ENCODE measurements at regions not wholly inside any gene's neighbourhood (a gene's known extent, or its start where the extent isn't known, plus 50 kb on each side); places are given as distances from the start of the nearest gene placed in this dataset.
A peak's percentile ranks its signal among the peaks of the same experiment; 100 is the strongest.

DNA sequence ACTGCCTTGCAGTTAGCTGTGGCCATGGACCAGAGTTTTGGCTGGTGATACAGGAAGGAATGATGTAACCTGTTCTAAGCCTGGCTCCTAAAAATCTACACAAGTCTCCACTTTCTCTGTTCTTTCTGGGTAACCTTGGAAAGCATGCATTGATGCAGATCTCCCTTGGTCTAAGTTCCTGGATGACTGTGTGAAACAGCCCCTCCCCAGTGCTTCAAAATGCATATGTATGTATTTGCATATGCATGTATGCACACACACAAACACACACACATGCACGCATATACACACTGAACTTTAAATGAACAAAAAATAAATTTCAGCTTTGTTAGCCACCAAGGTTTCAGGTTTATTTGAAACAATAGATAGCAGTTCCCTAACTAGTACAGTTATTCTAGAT, 296.1 kb downstream of the OSR1 start:
- no peak overlapping the region for H3K4me3 ChIP-seq
- DNase-seq, result no peak
- H3K36me3 ChIP-seq, result no peaks in the 10 kb centered on the region
- no peaks in the 10 kb centered on the region for H3K9me3 ChIP-seq
- 88 to 92% methylated on average over 1 of the region's 1 CpG for WGBS, 2 donors
- H3K27ac ChIP-seq, result no peak overlapping the region
- TF ChIP-seq CTCF (IDR thresholded peaks at IDR 0.05) (no peak), POLR2AphosphoS5 (IDR thresholded peaks at IDR 0.05) (no peak)
- H3K27me3 ChIP-seq, result no peaks in the 10 kb centered on the region
- H3K4me1 ChIP-seq, result no peaks in the 10 kb centered on the region
- ATAC-seq (ENCODE audit: low FRiP score in 2 of 2), result no peak

GRCh38 chr2:19059076-19059475, 299.3 kb downstream of the OSR1 start:
- TF ChIP-seq EP300 (IDR thresholded peaks at IDR 0.05) (no peak), CTCF (IDR thresholded peaks at IDR 0.05) (no peak), POLR2AphosphoS5 (IDR thresholded peaks at IDR 0.05) (no peak), POLR2A (IDR thresholded peaks at IDR 0.05) (no peak)
- ATAC-seq (ENCODE audit: low FRiP score in 2 of 2) (peak in 1 of 2 donors; percentile 37), DNase-seq (peak in 1 of 2 donors; percentile 33)
- 50 to 61% methylated on average over 1 of the region's 1 CpG for WGBS, 2 donors
- no peaks in the 10 kb centered on the region for H3K27me3 ChIP-seq
- no peak overlapping the region for H3K27ac ChIP-seq
- no peaks in the 10 kb centered on the region for H3K4me1 ChIP-seq
- no peak overlapping the region for H3K4me3 ChIP-seq
- H3K36me3 ChIP-seq, result no peaks in the 10 kb centered on the region
- H3K9me3 ChIP-seq, result no peaks in the 10 kb centered on the region

GRCh38 chr2:19051203-19051831, 307.1 kb downstream of the OSR1 start:
- WGBS, 2 donors, result 87 to 95% methylated on average over 5 of the region's 5 CpGs
- H3K9me3 ChIP-seq, result no peaks in the 10 kb centered on the region
- no peak for TF ChIP-seq CTCF (IDR thresholded peaks at IDR 0.05)
- TF ChIP-seq POLR2AphosphoS5 (IDR thresholded peaks at IDR 0.05), result no peak
- no peak for TF ChIP-seq EP300 (IDR thresholded peaks at IDR 0.05)
- no peak for TF ChIP-seq POLR2A (IDR thresholded peaks at IDR 0.05)

DNA sequence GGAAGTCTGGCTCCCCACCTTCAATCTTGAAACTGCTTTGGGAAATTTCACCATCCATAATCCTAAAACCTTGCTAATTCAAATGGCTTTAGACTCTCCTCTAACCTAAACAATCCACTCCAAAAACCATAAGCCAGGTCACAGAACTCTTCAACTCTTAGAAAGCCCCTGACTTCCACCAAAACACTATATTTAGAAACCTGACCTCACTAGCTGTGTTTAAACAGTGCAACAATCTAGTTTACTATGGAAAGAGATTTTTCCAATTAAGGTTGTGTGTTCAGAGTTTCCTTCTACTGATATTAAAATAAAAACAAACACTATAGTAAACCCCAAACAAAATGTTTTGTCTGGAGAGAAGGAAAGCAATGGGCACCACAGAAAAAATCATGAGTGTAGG, 308.1 kb downstream of the OSR1 start:
- Histone ChIP-seq H3K36me3 (no peaks in the 10 kb centered on the region), H3K9me3 (no peaks in the 10 kb centered on the region), H3K4me1 (peaks cover 0 to 11% (median 2%) of the 10 kb centered on the region in 4 donors), H3K27ac (no peak overlapping the region), H3K4me3 (no peak overlapping the region), H3K27me3 (no peaks in the 10 kb centered on the region)
- ATAC-seq (ENCODE audit: low FRiP score in 2 of 2), result no peak
- no peak for DNase-seq
- TF ChIP-seq POLR2AphosphoS5 (IDR thresholded peaks at IDR 0.05), result no peak
- TF ChIP-seq POLR2A (IDR thresholded peaks at IDR 0.05), result no peak

More at GRCh38 chr2:19051203-19051831, 307.1 kb downstream of the OSR1 start:
- DNase-seq, result no peak
- Histone ChIP-seq H3K27me3 (no peaks in the 10 kb centered on the region), H3K36me3 (no peaks in the 10 kb centered on the region), H3K27ac (no peak overlapping the region), H3K4me1 (peaks cover 0 to 11% (median 2%) of the 10 kb centered on the region in 4 donors), H3K4me3 (no peak overlapping the region)
- ATAC-seq (ENCODE audit: low FRiP score in 2 of 2), result no peak

DNA sequence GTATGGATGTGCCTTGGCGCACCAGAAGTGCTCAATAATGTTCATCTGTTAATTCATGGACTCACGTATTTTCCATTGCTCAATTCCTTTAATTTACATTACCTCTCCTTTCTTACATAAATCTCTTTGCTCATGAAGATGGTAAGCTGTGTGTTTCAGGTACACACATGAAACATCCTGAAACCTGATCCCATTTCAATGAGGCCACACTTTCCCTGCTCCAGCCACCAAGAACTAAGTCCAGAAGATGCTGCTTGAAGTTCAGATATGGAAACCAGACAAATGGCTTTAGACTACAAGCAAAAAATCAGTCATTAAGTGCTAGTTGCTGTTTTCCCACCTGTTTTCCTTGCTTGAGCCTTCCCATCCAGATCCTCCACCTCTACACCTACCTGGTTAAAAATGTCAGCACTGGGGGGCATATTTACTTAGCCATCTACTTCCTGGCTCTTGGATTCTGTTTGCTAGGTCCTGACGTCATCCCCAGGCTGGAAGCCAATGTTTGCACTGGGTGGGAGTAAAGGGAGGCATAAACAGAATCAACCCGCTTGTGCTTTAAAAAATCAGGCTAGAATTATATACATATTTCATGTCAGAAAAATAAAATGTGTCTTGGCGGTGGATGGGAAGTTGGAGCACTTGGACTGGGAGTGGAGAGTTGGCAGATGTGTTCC, 309.7 kb downstream of the OSR1 start:
- TF ChIP-seq EP300 (IDR thresholded peaks at IDR 0.05), result peak in 1 of 4 donors; percentile 33
- no peak for TF ChIP-seq CTCF (IDR thresholded peaks at IDR 0.05)
- Histone ChIP-seq H3K4me1 (peaks cover 0 to 18% (median 4%) of the 10 kb centered on the region in 4 donors), H3K36me3 (no peaks in the 10 kb centered on the region), H3K4me3 (no peak overlapping the region), H3K27ac (peak overlapping the region in 1 of 4 donors; percentile 2), H3K27me3 (no peaks in the 10 kb centered on the region), H3K9me3 (no peaks in the 10 kb centered on the region)
- DNase-seq (peak in 1 of 2 donors; percentile 61), ATAC-seq (ENCODE audit: low FRiP score in 2 of 2) (peak; percentile 44 to 68)
- 51 to 57% methylated on average over 5 of the region's 5 CpGs for WGBS, 2 donors

Measured in upper lobe of left lung (tissue), 6 donors.